B cell (primary cell): ENCODE measurements at regions not wholly inside any gene's neighbourhood (a gene's known extent, or its start where the extent isn't known, plus 50 kb on each side); places are given as distances from the start of the nearest gene placed in this dataset.

Experiments
- ATAC-seq: fragments of 200-7000 bp; cut with Tn5 transposase; one replicate; pipeline ENCODE4 v1.10.0; 2021; ENCODE audit warnings: low read depth, mild to moderate bottlenecking, moderate number of reproducible peaks, moderate library complexity
- CTCF ChIA-PET: fragments of 350-600 bp; sonication (Branson Sonifier 250); formaldehyde crosslinking; loops from one replicate; lab custom pipeline; 2021; ENCODE audit warnings: antibody characterized with exemption, inconsistent platforms; lab: Charles Lee
- POLR2A ChIA-PET: fragments of 350-600 bp; sonication (Branson Sonifier 250); formaldehyde crosslinking; loops from one replicate; lab custom pipeline; 2021; ENCODE audit warnings: antibody characterized with exemption; lab: Charles Lee
- DNase-seq: peaks from one replicate; pipeline ENCODE4 v3.0.0; 2013
- H2AFZ ChIP-seq: 2 replicates; pipeline ENCODE4 v1.6.1; 2012; ENCODE audit warnings: mild to moderate bottlenecking, low read depth, low read length; ENCODE audit not compliant: insufficient read depth, poor library complexity, severe bottlenecking
- H3K27ac ChIP-seq, 2 donors: 1 replicate in 1 of 2; 2 replicates in 1 of 2; pipeline ENCODE4 v1.5.1; 2012 to 2013; ENCODE audit warnings: low read length in 2 of 2, mild to moderate bottlenecking in 2 of 2, moderate library complexity in 1 of 2
- H3K27me3 ChIP-seq, 4 experiments: fragments of 200-600 bp in 1 of 4; sonication (generic) in 1 of 4; replicated peaks in 1 of 4; 1 replicate in 2 of 4; 2 replicates in 2 of 4; pipeline versions ENCODE4 v1.6.1 to v1.7.0; 2013 to 2016; ENCODE audit warnings: low read length in 3 of 4, mild to moderate bottlenecking in 2 of 4, mixed read lengths in 1 of 4, moderate library complexity in 1 of 4; ENCODE audit not compliant: insufficient read depth in 4 of 4, control insufficient read depth in 3 of 4; ENCODE audit errors: control extremely low read depth in 1 of 4
- H3K36me3 ChIP-seq, 2 experiments: replicated peaks in 1 of 2; 1 replicate in 1 of 2; 2 replicates in 1 of 2; pipeline versions ENCODE4 v1.6.1 to v1.7.1; 2013; ENCODE audit warnings: low read length in 1 of 2; ENCODE audit not compliant: insufficient read depth in 2 of 2, control insufficient read depth in 1 of 2; ENCODE audit errors: control extremely low read depth in 1 of 2, extremely low read depth in 1 of 2
- H3K4me1 ChIP-seq, 2 donors: fragments of 200-600 bp in 1 of 2; sonication (generic) in 1 of 2; 1 replicate in 1 of 2; 2 replicates in 1 of 2; pipeline versions ENCODE4 v1.5.1 to v1.6.1; 2013 to 2017; ENCODE audit warnings: low read length in 2 of 2; ENCODE audit not compliant: control insufficient read depth in 2 of 2, insufficient read depth in 2 of 2
- H3K4me2 ChIP-seq: replicated peaks from 2 replicates; pipeline ENCODE3; 2012; ENCODE audit warnings: mild to moderate bottlenecking, low read depth, low read length; ENCODE audit not compliant: poor library complexity, severe bottlenecking
- H3K4me3 ChIP-seq, 5 experiments: fragments of 200-600 bp in 1 of 5; sonication (generic) in 1 of 5; 1 replicate in 3 of 5; 2 replicates in 2 of 5; pipeline versions ENCODE4 v1.5.1 to v1.7.0; 2011 to 2016; ENCODE audit warnings: low read length in 4 of 5, mild to moderate bottlenecking in 4 of 5, low read depth in 2 of 5, control low read depth in 1 of 5, moderate library complexity in 1 of 5; ENCODE audit not compliant: insufficient read depth in 1 of 5; ENCODE audit errors: control extremely low read depth in 1 of 5, extremely low read depth in 1 of 5
- H3K79me2 ChIP-seq: fragments of 200-600 bp; sonication (generic); one replicate; pipeline ENCODE4 v1.6.0; 2016; ENCODE audit warnings: low read length; ENCODE audit not compliant: control insufficient read depth, insufficient read depth
- H3K9ac ChIP-seq: fragments of 200-600 bp; sonication (generic); 2 replicates; pipeline ENCODE4 v1.6.1; 2017; ENCODE audit warnings: mild to moderate bottlenecking, low read length, moderate library complexity
- H3K9me3 ChIP-seq, 3 donors: one replicate each; pipeline versions ENCODE4 v1.6.1 to v1.7.1; 2013; ENCODE audit warnings: low read length in 2 of 3; ENCODE audit not compliant: control insufficient read depth in 2 of 3, insufficient read depth in 1 of 3; ENCODE audit errors: control extremely low read depth in 1 of 3
- H4K20me1 ChIP-seq: 2 replicates; pipeline ENCODE4 v1.6.0; 2012; ENCODE audit warnings: mild to moderate bottlenecking, low read length; ENCODE audit not compliant: insufficient read depth, control insufficient read depth, poor library complexity, severe bottlenecking
- H3K27ac Mint-ChIP-seq: one replicate; pipeline ENCODE4 v1.8.0; 2021; ENCODE audit warnings: mixed read lengths
- H3K27me3 Mint-ChIP-seq: one replicate; pipeline ENCODE4 v1.8.0; 2021; ENCODE audit warnings: mixed read lengths
- H3K4me1 Mint-ChIP-seq: one replicate; pipeline ENCODE4 v1.8.0; 2021; ENCODE audit warnings: mixed read lengths
- H3K4me3 Mint-ChIP-seq: one replicate; pipeline ENCODE4 v1.8.0; 2021; ENCODE audit warnings: mixed read lengths
- H3K9me3 Mint-ChIP-seq: one replicate; pipeline ENCODE4 v1.8.0; 2022; ENCODE audit warnings: mixed read lengths; ENCODE audit not compliant: insufficient read depth
- EZH2 ChIP-seq: IDR thresholded peaks from 2 replicates; pipeline ENCODE4 v1.6.1; 2012; ENCODE audit warnings: borderline replicate concordance, low read depth, mild to moderate bottlenecking, moderate library complexity, low read length; ENCODE audit not compliant: insufficient read depth, poor library complexity, severe bottlenecking
- WGBS: methylation state at CpG from one replicate; pipeline ENCODE4 v1.1.5; 2013; ENCODE audit warnings: missing lambda C conversion rate; ENCODE audit not compliant: insufficient coverage; 5-methylcytosine and 5-hydroxymethylcytosine counted together
- intact Hi-C: fragments of 100-400 bp; cut with micrococcal nuclease; formaldehyde crosslinking; loops from one replicate; pipeline ENCODE4 v1.10.0; 2022
- TF ChIP-seq, protein P1 (sequence below): fragments of 200-600 bp; IDR thresholded peaks from one replicate; pipeline ENCODE4 v1.8.0; 2022; ENCODE audit warnings: antibody characterized with exemption, mild to moderate bottlenecking

DNA sequence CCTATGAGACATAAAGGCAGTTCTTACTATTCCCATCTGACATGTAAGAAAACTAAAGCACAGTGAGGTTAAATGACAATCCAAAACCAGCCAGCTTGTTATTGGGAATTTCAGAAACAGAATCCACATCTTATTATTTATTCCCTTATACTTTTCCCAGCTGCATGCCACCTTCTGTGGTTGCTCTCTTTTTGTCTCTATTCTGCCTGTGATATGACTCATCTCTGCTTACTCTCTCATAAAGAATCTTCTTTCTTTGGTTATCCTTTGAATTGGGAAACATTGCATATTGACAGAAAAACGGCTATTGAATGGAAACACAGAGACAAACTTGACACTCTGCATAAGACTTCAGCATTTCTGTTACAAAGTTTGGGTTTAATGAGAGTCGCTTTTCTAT lies 183.2 kb downstream of the TLR4 start:
- TF ChIP-seq, protein P1, sequence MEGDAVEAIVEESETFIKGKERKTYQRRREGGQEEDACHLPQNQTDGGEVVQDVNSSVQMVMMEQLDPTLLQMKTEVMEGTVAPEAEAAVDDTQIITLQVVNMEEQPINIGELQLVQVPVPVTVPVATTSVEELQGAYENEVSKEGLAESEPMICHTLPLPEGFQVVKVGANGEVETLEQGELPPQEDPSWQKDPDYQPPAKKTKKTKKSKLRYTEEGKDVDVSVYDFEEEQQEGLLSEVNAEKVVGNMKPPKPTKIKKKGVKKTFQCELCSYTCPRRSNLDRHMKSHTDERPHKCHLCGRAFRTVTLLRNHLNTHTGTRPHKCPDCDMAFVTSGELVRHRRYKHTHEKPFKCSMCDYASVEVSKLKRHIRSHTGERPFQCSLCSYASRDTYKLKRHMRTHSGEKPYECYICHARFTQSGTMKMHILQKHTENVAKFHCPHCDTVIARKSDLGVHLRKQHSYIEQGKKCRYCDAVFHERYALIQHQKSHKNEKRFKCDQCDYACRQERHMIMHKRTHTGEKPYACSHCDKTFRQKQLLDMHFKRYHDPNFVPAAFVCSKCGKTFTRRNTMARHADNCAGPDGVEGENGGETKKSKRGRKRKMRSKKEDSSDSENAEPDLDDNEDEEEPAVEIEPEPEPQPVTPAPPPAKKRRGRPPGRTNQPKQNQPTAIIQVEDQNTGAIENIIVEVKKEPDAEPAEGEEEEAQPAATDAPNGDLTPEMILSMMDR: no peak
- no peak for TF ChIP-seq EZH2

DNA sequence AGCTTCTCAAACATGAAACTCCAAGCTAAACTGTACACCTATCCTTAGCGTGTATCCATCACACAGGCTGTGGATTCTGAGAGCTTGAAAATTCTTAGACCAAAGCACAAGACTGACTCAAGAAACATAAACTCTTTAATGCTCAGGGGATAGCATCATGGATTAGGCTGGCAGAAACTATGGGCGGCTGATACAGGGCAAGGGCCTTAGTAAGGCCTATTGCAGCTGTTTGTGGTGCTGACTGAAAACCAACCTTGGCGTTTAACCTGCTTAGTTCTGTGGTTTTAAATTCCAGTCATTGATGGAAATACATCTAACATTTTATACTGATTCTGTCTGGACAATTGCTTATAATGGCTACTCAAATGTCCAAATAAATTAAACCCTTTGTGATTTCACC lies 183.7 kb downstream of the TLR4 start:
- CTCF ChIA-PET: no interaction called here
- Mint-ChIP-seq H3K4me1 (no peaks in the 10 kb centered on the region), H3K27ac (no peak overlapping the region), H3K4me3 (no peak overlapping the region), H3K9me3 (no peaks in the 10 kb centered on the region), H3K27me3 (peaks cover 3% of the 10 kb centered on the region)
- Histone ChIP-seq H2AFZ (no peak overlapping the region), H3K27ac (no peak overlapping the region), H3K79me2 (no peaks in the 10 kb centered on the region), H3K9ac (no peak overlapping the region), H4K20me1 (no peaks in the 10 kb centered on the region), H3K27me3 (peaks cover 0 to 5% (median 0%) of the 10 kb centered on the region in 4 experiments), H3K4me3 (no peak overlapping the region), H3K9me3 (no peaks in the 10 kb centered on the region), H3K4me2 (no peak overlapping the region), H3K36me3 (no peaks in the 10 kb centered on the region), H3K4me1 (no peaks in the 10 kb centered on the region)
- TF ChIP-seq, protein P1: no peak
- TF ChIP-seq EZH2: no peak
- ATAC-seq (no peak), DNase-seq (no peak)
- WGBS: 100% methylated on average over 2 of the region's 3 CpGs
- intact Hi-C loops: no loop called here
- POLR2A ChIA-PET: no interaction called here

More for the DNA sequence above, 183.2 kb downstream of the TLR4 start:
- Mint-ChIP-seq H3K27ac (no peak overlapping the region), H3K4me3 (no peak overlapping the region), H3K4me1 (no peaks in the 10 kb centered on the region), H3K9me3 (no peaks in the 10 kb centered on the region), H3K27me3 (peaks cover 3% of the 10 kb centered on the region)
- Histone ChIP-seq H3K79me2 (no peaks in the 10 kb centered on the region), H2AFZ (no peak overlapping the region), H3K4me3 (no peak overlapping the region), H3K27me3 (peaks cover 0 to 5% (median 0%) of the 10 kb centered on the region in 4 experiments), H3K9ac (no peak overlapping the region), H3K9me3 (no peaks in the 10 kb centered on the region), H3K4me1 (no peaks in the 10 kb centered on the region), H3K27ac (no peak overlapping the region), H3K36me3 (no peaks in the 10 kb centered on the region), H4K20me1 (no peaks in the 10 kb centered on the region), H3K4me2 (no peak overlapping the region)
- DNase-seq: no peak
- ChIA-PET POLR2A (no interaction called here), CTCF (no interaction called here)
- intact Hi-C loops: no loop called here
- WGBS: no CpG with 5 or more reads among the region's 2 CpGs
- ATAC-seq: no peak
